Germinal center (tissue), 1 donor: ENCODE measurements at regions not wholly inside any gene's neighbourhood (a gene's known extent, or its start where the extent isn't known, plus 50 kb on each side); places are given as distances from the start of the nearest gene placed in this dataset.

Experiments
- DNase-seq: peaks from one replicate; pipeline ENCODE4 v3.0.0; 2012; ENCODE audit warnings: mixed read lengths, low spot score

- no peak for DNase-seq
Observed at GRCh38 chr5:5795074-5795771, 372.7 kb downstream of the ICE1 start.

GRCh38 chr5:5794118-5794560 is 371.7 kb downstream of the ICE1 start:
- DNase-seq = no peak

GRCh38 chr5:5793242-5794117 is 371.0 kb downstream of the ICE1 start:
- DNase-seq = no peak

- no peak for DNase-seq
Observed at GRCh38 chr5:5792106-5792505, 369.6 kb downstream of the ICE1 start.

- no peak for DNase-seq
Observed at GRCh38 chr5:5788793-5789192, 366.3 kb downstream of the ICE1 start.

- DNase-seq = no peak
Observed at GRCh38 chr5:5787373-5787772, 364.9 kb downstream of the ICE1 start.

- no peak for DNase-seq
Observed at GRCh38 chr5:5784101-5784500, 361.6 kb downstream of the ICE1 start.

GRCh38 chr5:5783021-5783420 is 360.5 kb downstream of the ICE1 start:
- DNase-seq = no peak

- DNase-seq = no peak
Observed at GRCh38 chr5:5782402-5782801, 359.9 kb downstream of the ICE1 start.

- no peak for DNase-seq
Observed at GRCh38 chr5:5781335-5781734, 358.9 kb downstream of the ICE1 start.

GRCh38 chr5:5780253-5780652 is 357.8 kb downstream of the ICE1 start:
- DNase-seq = no peak

- DNase-seq = no peak
Observed at GRCh38 chr5:5777013-5777412, 354.5 kb downstream of the ICE1 start.

- no peak for DNase-seq
Observed at GRCh38 chr5:5772202-5772601, 349.7 kb downstream of the ICE1 start.

GRCh38 chr5:5770825-5771224 is 348.3 kb downstream of the ICE1 start:
- DNase-seq = no peak

GRCh38 chr5:5767286-5767928 is 344.9 kb downstream of the ICE1 start:
- DNase-seq = no peak

- DNase-seq = no peak
Observed at GRCh38 chr5:5765066-5765850, 342.8 kb downstream of the ICE1 start.

GRCh38 chr5:5764246-5764645 is 341.8 kb downstream of the ICE1 start:
- no peak for DNase-seq

- DNase-seq = no peak
Observed at GRCh38 chr5:5756762-5757161, 334.3 kb downstream of the ICE1 start.

- peak; percentile 48 for DNase-seq
Observed at GRCh38 chr5:5755888-5756287, 333.4 kb downstream of the ICE1 start.

- DNase-seq = peak; percentile 61
Observed at GRCh38 chr5:5752844-5753243, 330.4 kb downstream of the ICE1 start.

- no peak for DNase-seq
Observed at GRCh38 chr5:5751987-5752386, 329.5 kb downstream of the ICE1 start.

- peak; percentile 35 for DNase-seq
Observed at GRCh38 chr5:5751498-5751897, 329.0 kb downstream of the ICE1 start.
